UCSD-AML1 (cell line): ENCODE measurements at regions not wholly inside any gene's neighbourhood (a gene's known extent, or its start where the extent isn't known, plus 50 kb on each side); places are given as distances from the start of the nearest gene placed in this dataset.
A peak's percentile ranks its signal among the peaks of the same experiment; 100 is the strongest.

Experiments
- DNase-seq: peaks from one replicate; lab custom pipeline; 2025; ENCODE audit not compliant: unreplicated experiment; lab: John Stamatoyannopoulos, UW

- DNase-seq = no peak
Observed at GRCh38 chr17:62913991-62914570, 52.0 kb upstream of the TANC2 start.

- no peak for DNase-seq
Observed at GRCh38 chr17:62912363-62912762, 53.7 kb upstream of the TANC2 start.

- no peak for DNase-seq
Observed at GRCh38 chr17:62911114-62911513, 54.9 kb upstream of the TANC2 start.

- no peak for DNase-seq
Observed at GRCh38 chr17:62910277-62910676, 55.8 kb upstream of the TANC2 start.

- no peak for DNase-seq
Observed at GRCh38 chr17:62907961-62908360, 58.1 kb upstream of the TANC2 start.

GRCh38 chr17:62906881-62907280 lies 59.2 kb upstream of the TANC2 start:
- no peak for DNase-seq

- DNase-seq = no peak
Observed at GRCh38 chr17:62905233-62905632, 60.8 kb upstream of the TANC2 start.

GRCh38 chr17:62902531-62903220 lies 63.4 kb upstream of the TANC2 start:
- no peak for DNase-seq

GRCh38 chr17:62901544-62901943 lies 64.5 kb upstream of the TANC2 start:
- no peak for DNase-seq

- DNase-seq = no peak
Observed at GRCh38 chr17:62900096-62900495, 65.9 kb upstream of the TANC2 start.

- no peak for DNase-seq
Observed at GRCh38 chr17:62899361-62899760, 66.7 kb upstream of the TANC2 start.

GRCh38 chr17:62898239-62898864 lies 67.7 kb upstream of the TANC2 start:
- DNase-seq = no peak

- DNase-seq = no peak
Observed at GRCh38 chr17:62897706-62898105, 68.3 kb upstream of the TANC2 start.

GRCh38 chr17:62895320-62896301 lies 70.4 kb upstream of the TANC2 start:
- no peak for DNase-seq

GRCh38 chr17:62892870-62893338 lies 73.1 kb upstream of the TANC2 start:
- peak; percentile 46 for DNase-seq

GRCh38 chr17:62892061-62892675 lies 73.9 kb upstream of the TANC2 start:
- DNase-seq = no peak

GRCh38 chr17:62891659-62892058 lies 74.4 kb upstream of the TANC2 start:
- no peak for DNase-seq

GRCh38 chr17:62888765-62889164 lies 77.3 kb upstream of the TANC2 start:
- DNase-seq = no peak

- DNase-seq = no peak
Observed at GRCh38 chr17:62888148-62888547, 77.9 kb upstream of the TANC2 start.

GRCh38 chr17:62887437-62887836 lies 78.6 kb upstream of the TANC2 start:
- no peak for DNase-seq

- no peak for DNase-seq
Observed at GRCh38 chr17:62884781-62885180, 76.7 kb upstream of the MARCHF10 start.
